ENCODE measurements at regions not wholly inside any gene's neighbourhood (a gene's known extent, or its start where the extent isn't known, plus 50 kb on each side); places are given as distances from the start of the nearest gene placed in this dataset.

DNA sequence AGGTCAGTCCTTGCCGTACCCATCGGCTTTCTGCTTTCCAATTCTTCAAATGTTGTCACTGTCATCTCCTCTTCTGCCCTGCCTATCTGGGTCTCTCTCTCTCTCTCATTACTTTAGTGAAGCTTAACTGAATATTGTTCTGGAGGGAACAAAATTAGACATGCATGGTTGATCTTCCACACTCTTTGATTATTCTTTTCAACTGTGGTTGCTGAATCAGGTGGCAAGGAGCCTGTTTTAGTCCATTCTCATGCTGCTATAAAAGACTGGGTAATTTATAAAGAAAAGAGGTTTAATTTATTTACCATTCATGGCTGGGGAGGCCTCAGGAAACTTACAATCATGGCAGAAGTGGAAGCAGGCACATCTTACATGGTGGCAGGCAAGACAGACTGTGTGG lies 157.9 kb downstream of the ARL4C start:
- TF ChIP-seq, protein P1, sequence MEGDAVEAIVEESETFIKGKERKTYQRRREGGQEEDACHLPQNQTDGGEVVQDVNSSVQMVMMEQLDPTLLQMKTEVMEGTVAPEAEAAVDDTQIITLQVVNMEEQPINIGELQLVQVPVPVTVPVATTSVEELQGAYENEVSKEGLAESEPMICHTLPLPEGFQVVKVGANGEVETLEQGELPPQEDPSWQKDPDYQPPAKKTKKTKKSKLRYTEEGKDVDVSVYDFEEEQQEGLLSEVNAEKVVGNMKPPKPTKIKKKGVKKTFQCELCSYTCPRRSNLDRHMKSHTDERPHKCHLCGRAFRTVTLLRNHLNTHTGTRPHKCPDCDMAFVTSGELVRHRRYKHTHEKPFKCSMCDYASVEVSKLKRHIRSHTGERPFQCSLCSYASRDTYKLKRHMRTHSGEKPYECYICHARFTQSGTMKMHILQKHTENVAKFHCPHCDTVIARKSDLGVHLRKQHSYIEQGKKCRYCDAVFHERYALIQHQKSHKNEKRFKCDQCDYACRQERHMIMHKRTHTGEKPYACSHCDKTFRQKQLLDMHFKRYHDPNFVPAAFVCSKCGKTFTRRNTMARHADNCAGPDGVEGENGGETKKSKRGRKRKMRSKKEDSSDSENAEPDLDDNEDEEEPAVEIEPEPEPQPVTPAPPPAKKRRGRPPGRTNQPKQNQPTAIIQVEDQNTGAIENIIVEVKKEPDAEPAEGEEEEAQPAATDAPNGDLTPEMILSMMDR (IDR thresholded peaks at IDR 0.05): no peak
- no peak for TF ChIP-seq POLR2A (IDR thresholded peaks at IDR 0.05)

All from transverse colon (tissue), 3 donors.